ENCODE measurements at regions not wholly inside any gene's neighbourhood (a gene's known extent, or its start where the extent isn't known, plus 50 kb on each side); places are given as distances from the start of the nearest gene placed in this dataset.
"Not testable (repeated sequence)": the region's sequence is repeated elsewhere in the genome, so short reads cannot be mapped to it uniquely, and the experiment has no call there.

DNA sequence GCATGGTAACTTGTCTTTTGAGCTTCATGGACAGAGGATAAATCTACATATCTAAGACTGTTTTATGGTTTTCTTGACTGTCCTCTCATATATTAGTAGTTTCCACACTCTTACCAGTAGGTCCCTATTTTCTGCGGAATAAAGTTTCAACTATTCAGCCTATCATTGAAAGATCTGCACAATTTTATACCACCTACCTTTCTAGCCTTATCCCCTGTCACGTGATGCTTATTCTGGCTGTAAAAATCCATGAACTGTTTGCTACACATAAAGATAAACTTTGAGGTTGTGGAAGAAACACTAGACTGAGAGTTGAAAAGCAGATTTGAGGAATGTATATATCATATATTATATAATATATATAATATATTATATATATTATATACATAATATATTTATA, 423.8 kb downstream of the TENT5A start:
- DNase-seq, result no peak

DNA sequence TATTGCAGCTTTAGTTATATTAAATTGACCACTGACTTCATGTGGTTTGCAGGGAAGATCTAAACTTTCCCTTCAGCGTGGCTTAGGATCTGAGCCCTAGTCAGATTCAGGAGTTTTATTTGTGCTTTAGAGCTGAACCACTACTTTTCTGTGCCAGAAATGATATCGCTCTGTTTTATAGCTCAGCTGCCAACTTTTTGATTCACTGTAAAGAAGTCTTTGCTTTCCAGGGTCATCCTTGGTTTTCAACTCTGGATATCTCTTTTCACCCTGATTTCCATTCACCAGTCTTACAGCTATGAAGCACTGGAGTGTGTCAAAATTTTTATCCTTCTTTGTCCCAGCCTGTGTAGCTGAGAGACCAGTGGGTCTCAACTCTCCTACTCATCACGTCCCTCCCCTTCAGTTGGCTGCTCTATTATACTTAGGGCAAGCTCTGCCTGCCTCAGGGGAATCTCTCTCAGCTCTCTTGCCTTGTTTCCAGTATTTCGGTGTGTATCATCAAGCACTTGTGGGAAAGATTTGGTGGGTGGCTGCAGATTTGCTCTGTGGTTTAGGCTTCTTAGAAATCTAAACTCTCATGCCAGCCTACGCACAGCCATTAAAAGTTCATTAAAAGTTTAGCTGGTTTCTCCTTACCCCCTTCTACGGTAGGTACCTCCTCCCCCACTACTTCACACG, 425.5 kb downstream of the TENT5A start:
- DNase-seq, result no peak

DNA sequence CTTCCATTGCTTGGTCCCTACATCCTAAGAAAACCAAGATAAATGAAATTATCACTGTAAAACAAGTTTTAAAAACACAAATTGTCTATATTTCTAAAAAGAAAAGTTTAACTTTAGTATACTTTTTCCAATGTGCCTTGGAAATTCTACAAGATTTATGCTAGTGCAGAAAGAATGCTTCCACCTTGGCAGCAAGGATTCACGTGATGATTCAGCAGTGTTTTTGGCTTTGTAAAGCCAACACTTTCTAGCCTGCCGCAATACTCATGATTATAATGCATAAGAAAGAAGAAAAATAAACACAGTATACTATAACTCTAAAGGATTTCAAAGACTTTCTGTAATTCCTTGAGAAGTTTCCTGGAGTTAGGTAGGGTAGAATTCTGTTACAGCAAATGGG, 442.7 kb downstream of the TENT5A start:
- no peak for DNase-seq

GRCh38 chr6:81308577-81309279, 443.8 kb downstream of the TENT5A start:
- no peak for DNase-seq

GRCh38 chr6:81307651-81308214, 444.7 kb downstream of the TENT5A start:
- no peak for DNase-seq

- DNase-seq, result no peak
Measured at GRCh38 chr6:81304466-81304865, 448.0 kb downstream of the TENT5A start.

- DNase-seq, result no peak
Measured at GRCh38 chr6:81300961-81301360, 451.5 kb downstream of the TENT5A start.

DNA sequence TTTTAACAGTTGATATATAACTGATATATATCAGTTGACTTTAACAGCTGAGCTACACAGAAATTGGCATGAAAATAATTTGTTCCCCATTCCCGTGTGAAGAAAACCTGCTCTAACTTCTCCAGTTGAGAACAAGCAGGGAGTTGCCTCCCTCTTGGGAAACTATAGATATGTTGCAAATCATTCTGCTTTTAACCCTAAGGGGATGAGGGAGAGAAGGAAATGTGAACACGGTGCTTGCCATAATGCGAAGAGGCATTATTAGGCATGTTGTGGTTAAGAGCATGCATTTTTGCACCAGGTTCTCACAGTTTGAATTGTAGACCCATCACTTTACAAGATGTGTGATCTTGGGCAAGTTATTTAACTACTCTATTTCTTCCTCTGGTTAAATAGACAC, 453.7 kb downstream of the TENT5A start:
- DNase-seq, result no peak

GRCh38 chr6:81295310-81295709, 457.2 kb downstream of the TENT5A start:
- no peak for DNase-seq

GRCh38 chr6:81293896-81294295, 458.6 kb downstream of the TENT5A start:
- no peak for DNase-seq

GRCh38 chr6:81289229-81289628, 463.3 kb downstream of the TENT5A start:
- no peak for DNase-seq

- DNase-seq, result no peak
Measured at GRCh38 chr6:81265106-81265505, 487.4 kb downstream of the TENT5A start.

- DNase-seq, result no peak
Measured at GRCh38 chr6:81263531-81264168, 488.8 kb downstream of the TENT5A start.

DNA sequence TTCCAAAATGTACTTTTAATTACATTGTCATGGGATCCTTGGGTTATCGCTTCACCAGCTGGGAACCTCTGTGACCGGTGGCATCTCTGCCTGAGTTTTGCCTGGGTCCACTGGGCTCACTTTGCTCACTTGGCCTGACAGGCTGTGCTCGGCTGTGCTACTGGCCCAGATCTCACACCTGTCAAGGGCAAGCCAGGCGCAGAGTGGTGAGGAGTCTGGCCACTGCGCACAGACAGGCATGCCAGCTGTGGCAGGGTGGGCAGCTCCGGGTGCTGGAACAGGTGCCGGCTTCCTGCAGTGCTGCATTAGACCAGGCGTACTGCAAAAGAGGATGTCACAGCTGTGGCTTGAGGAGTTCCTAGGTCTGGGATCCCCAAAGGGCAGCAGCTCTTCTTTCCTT, 489.8 kb downstream of the TENT5A start:
- no peak for DNase-seq

DNA sequence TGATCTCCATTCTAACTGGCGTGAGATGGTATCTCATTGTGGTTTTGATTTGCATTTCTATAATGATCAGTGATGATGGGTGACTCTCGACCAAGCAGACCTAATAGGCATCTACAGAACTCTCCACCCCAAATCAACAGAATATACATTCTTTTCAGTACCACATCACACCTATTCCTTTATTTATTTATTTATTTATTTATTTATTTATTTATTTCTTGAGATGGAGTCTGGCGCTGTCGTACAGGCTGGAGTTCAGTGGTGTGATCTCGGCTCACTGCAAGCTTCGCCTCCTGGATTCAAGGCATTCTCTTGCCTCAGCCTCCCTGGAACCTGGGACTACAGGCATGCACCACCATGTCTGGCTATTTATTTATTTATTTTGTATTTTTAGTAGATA, 496.3 kb downstream of the TENT5A start:
- DNase-seq, result not testable (repeated sequence)

- no peak for DNase-seq
Measured at GRCh38 chr6:81253821-81254220, 498.7 kb downstream of the TENT5A start.

- no peak for DNase-seq
Measured at GRCh38 chr6:81252231-81252630, 500.2 kb downstream of the TENT5A start.

- no peak for DNase-seq
Measured at GRCh38 chr6:81246200-81246599, 506.3 kb downstream of the TENT5A start.

GRCh38 chr6:81242624-81243023, 509.9 kb downstream of the TENT5A start:
- no peak for DNase-seq

GRCh38 chr6:81241126-81242041, 511.1 kb downstream of the TENT5A start:
- DNase-seq, result no peak

DNA sequence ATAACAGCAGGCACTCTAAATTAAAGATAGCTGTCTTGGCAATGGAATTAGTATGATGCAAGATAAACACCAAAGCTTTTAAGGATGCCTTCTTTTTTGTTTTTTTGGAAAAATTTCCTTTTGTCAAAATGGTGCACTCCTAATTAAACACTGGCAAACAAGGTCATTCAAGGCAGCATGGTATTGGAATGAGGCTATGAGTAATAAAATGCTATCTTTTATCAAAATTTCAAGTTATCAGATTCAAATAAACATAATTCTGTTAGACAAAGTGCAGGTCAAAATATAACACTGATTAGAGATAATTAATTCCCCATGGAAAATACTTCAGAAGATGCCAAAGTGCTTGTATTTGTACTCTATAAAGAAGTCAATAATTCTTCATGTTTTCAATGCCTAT, 514.1 kb downstream of the TENT5A start:
- DNase-seq, result no peak

DNA sequence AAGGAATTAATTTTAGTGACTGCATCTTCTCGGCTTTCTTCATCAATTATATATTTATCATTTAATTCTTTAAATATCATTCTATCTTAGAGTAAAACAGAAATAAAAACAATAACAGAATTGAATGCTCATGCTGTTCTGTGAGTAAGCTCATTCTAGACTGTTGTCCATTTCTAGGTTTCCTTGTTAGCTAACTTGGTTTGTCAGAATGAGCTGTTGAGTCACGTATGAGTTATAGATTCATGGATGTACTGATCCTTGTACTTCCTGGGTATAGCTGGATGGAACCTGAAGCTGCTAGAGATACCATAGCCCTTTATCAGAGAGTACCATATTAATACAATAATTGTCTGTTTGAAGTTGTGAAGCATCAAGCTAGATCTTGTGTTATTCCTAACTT, 515.3 kb downstream of the TENT5A start:
- no peak for DNase-seq

- no peak for DNase-seq
Measured at GRCh38 chr6:81235512-81235911, 517.0 kb downstream of the TENT5A start.
